ENCODE measurements at regions not wholly inside any gene's neighbourhood (a gene's known extent, or its start where the extent isn't known, plus 50 kb on each side); places are given as distances from the start of the nearest gene placed in this dataset.

DNA sequence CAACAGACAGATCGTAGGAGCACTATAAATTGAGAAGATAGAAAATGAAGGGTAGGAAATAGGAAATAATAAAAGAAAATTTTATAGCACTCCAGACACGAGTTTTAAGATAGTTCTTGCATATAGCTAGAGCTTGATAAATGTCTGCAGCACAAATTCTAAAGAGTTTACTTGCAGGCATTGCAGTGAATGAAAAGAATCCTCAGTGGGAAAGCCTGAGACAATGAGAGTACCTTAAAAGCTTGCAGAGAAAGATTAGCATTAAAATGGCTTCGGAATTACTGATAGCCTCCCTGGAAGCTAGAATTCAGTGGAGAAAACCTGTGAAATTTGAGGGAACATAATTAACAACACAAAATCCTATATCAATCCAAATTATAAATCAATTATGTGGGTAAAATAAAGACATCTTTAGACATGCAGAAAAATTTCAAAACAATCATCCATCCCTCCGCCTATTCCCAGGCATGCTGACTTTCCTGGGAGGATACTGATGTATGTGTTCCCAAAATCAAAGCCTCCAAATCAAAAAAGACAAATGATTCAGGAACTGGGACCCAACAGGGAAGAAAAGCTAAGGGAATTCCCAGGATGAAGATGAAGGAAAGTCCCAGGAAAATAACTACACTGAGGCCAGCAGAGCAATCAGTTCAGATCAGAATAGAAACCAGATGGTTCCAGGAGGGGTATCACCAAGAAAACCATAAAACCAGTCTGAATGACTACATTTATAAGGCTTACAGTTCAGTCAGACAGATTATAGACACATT is 305.9 kb upstream of the USP25 start (continued):
- TF ChIP-seq, protein P1, sequence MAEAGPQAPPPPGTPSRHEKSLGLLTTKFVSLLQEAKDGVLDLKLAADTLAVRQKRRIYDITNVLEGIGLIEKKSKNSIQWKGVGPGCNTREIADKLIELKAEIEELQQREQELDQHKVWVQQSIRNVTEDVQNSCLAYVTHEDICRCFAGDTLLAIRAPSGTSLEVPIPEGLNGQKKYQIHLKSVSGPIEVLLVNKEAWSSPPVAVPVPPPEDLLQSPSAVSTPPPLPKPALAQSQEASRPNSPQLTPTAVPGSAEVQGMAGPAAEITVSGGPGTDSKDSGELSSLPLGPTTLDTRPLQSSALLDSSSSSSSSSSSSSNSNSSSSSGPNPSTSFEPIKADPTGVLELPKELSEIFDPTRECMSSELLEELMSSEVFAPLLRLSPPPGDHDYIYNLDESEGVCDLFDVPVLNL (CRISPR knock-in tag; IDR thresholded peaks at IDR 0.05; ENCODE audit: low read depth), result no peak
- TF ChIP-seq, protein P2, sequence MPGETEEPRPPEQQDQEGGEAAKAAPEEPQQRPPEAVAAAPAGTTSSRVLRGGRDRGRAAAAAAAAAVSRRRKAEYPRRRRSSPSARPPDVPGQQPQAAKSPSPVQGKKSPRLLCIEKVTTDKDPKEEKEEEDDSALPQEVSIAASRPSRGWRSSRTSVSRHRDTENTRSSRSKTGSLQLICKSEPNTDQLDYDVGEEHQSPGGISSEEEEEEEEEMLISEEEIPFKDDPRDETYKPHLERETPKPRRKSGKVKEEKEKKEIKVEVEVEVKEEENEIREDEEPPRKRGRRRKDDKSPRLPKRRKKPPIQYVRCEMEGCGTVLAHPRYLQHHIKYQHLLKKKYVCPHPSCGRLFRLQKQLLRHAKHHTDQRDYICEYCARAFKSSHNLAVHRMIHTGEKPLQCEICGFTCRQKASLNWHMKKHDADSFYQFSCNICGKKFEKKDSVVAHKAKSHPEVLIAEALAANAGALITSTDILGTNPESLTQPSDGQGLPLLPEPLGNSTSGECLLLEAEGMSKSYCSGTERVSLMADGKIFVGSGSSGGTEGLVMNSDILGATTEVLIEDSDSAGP (CRISPR knock-in tag; IDR thresholded peaks at IDR 0.05), result no peak
- TF ChIP-seq CEBPG (CRISPR knock-in tag; IDR thresholded peaks at IDR 0.05) (no peak), CEBPG (tag; conservative IDR thresholded peaks at IDR 0.05 in 1 of 2, IDR thresholded peaks at IDR 0.05 in 1 of 2) (no peak)

DNA sequence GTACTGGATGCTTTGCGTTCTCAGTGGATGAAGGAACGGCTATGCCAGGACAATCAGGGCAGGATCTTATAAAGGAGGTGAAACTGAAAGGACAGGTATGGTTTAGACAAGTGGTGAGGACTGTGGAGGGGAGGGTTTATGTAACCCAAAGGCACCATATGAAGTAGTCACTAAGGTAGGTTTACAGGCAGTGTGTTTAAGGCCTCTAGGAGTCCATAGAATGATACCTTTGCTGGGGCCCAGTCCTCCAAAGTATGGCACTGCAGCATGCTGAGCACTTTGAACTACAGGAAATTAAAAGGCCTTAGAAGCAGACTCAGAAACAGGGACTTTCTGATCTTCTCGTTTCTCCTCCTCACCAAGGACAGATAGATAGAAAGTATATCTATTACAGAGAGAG is 304.7 kb upstream of the USP25 start:
- H3K9me3 ChIP-seq (replicated peaks; ENCODE audit: control insufficient read depth, insufficient read depth, low read depth, low read length), result no peaks in the 10 kb centered on the region
- BruUV-seq (replicated peaks), result no TSS peak
- TF ChIP-seq, protein P3, sequence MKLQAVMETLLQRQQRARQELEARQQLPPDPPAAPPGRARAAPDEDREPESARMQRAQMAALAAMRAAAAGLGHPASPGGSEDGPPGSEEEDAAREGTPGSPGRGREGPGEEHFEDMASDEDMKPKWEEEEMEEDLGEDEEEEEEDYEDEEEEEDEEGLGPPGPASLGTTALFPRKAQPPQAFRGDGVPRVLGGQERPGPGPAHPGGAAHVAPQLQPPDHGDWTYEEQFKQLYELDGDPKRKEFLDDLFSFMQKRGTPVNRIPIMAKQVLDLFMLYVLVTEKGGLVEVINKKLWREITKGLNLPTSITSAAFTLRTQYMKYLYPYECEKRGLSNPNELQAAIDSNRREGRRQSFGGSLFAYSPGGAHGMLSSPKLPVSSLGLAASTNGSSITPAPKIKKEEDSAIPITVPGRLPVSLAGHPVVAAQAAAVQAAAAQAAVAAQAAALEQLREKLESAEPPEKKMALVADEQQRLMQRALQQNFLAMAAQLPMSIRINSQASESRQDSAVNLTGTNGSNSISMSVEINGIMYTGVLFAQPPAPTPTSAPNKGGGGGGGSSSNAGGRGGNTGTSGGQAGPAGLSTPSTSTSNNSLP (IDR thresholded peaks at IDR 0.05; ENCODE audit: borderline replicate concordance, low read depth, low read length), result no peak
- TF ChIP-seq, protein P4, sequence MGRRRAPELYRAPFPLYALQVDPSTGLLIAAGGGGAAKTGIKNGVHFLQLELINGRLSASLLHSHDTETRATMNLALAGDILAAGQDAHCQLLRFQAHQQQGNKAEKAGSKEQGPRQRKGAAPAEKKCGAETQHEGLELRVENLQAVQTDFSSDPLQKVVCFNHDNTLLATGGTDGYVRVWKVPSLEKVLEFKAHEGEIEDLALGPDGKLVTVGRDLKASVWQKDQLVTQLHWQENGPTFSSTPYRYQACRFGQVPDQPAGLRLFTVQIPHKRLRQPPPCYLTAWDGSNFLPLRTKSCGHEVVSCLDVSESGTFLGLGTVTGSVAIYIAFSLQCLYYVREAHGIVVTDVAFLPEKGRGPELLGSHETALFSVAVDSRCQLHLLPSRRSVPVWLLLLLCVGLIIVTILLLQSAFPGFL (CRISPR knock-in tag; IDR thresholded peaks at IDR 0.05), result no peak
- TF ChIP-seq STAT5B (CRISPR knock-in tag; IDR thresholded peaks at IDR 0.05) (no peak), SREBF2 (CRISPR knock-in tag; IDR thresholded peaks at IDR 0.05) (no peak)
- TF ChIP-seq, protein P5, sequence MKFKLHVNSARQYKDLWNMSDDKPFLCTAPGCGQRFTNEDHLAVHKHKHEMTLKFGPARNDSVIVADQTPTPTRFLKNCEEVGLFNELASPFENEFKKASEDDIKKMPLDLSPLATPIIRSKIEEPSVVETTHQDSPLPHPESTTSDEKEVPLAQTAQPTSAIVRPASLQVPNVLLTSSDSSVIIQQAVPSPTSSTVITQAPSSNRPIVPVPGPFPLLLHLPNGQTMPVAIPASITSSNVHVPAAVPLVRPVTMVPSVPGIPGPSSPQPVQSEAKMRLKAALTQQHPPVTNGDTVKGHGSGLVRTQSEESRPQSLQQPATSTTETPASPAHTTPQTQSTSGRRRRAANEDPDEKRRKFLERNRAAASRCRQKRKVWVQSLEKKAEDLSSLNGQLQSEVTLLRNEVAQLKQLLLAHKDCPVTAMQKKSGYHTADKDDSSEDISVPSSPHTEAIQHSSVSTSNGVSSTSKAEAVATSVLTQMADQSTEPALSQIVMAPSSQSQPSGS (CRISPR knock-in tag; IDR thresholded peaks at IDR 0.05), result no peak
- TF ChIP-seq, protein P6, sequence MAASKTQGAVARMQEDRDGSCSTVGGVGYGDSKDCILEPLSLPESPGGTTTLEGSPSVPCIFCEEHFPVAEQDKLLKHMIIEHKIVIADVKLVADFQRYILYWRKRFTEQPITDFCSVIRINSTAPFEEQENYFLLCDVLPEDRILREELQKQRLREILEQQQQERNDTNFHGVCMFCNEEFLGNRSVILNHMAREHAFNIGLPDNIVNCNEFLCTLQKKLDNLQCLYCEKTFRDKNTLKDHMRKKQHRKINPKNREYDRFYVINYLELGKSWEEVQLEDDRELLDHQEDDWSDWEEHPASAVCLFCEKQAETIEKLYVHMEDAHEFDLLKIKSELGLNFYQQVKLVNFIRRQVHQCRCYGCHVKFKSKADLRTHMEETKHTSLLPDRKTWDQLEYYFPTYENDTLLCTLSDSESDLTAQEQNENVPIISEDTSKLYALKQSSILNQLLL (CRISPR knock-in tag; IDR thresholded peaks at IDR 0.05; ENCODE audit: borderline replicate concordance), result no peak

More for the DNA sequence above, 304.7 kb upstream of the USP25 start:
- Histone ChIP-seq H3K27ac (ENCODE audit: extremely low read depth, low read depth, low read length) (no peak overlapping the region), H3K36me3 (ENCODE audit: control insufficient read depth, insufficient read depth, low read length) (no peaks in the 10 kb centered on the region), H2AFZ (ENCODE audit: low read depth, low read length) (no peak overlapping the region), H3K4me2 (ENCODE audit: insufficient read depth, low read length) (no peak overlapping the region), H4K20me1 (replicated peaks; ENCODE audit: control insufficient read depth, insufficient read depth, low read length) (no peaks in the 10 kb centered on the region), H3K79me2 (ENCODE audit: control insufficient read depth, insufficient read depth, low read length) (no peaks in the 10 kb centered on the region), H3K4me1 (replicated peaks in 1 of 2; ENCODE audit: control insufficient read depth in 2 of 2, insufficient read depth in 2 of 2, low read length in 2 of 2) (no peaks in the 10 kb centered on the region; a peak in 1 of 5 replicates), H3K4me3 (no peak overlapping the region), H3K9ac (ENCODE audit: insufficient read depth in 1 of 2, low read depth in 2 of 2, low read length in 2 of 2) (no peak overlapping the region), H3K9me1 (ENCODE audit: control insufficient read depth, insufficient read depth, low read length) (no peaks in the 10 kb centered on the region), H3K27me3 (ENCODE audit: control insufficient read depth in 2 of 2, insufficient read depth in 2 of 2, low read length in 2 of 2) (peaks cover 0 to 4% of the 10 kb centered on the region in 2 experiments; a peak in 1 of 5 replicates)
- POLR2A ChIA-PET, result no interaction called here
- CTCF ChIA-PET (ENCODE audit: low intra/inter-chr PET ratio), result no interaction called here
- no peak for DNase-seq (ENCODE audit: extremely low read depth in 1 of 4, low spot score in 3 of 4)
- WGBS (ENCODE audit: insufficient coverage, low coverage, missing lambda C conversion rate), result 0% methylated on average over 3 of the region's 3 CpGs
- intact Hi-C loops (cut with micrococcal nuclease), result no loop called here
- ATAC-seq, result no peak
- FAIRE-seq, result no peak
- in situ Hi-C loops (cut with MboI), result no loop called here
